ENCODE measurements at regions not wholly inside any gene's neighbourhood (a gene's known extent, or its start where the extent isn't known, plus 50 kb on each side); places are given as distances from the start of the nearest gene placed in this dataset.

DNA sequence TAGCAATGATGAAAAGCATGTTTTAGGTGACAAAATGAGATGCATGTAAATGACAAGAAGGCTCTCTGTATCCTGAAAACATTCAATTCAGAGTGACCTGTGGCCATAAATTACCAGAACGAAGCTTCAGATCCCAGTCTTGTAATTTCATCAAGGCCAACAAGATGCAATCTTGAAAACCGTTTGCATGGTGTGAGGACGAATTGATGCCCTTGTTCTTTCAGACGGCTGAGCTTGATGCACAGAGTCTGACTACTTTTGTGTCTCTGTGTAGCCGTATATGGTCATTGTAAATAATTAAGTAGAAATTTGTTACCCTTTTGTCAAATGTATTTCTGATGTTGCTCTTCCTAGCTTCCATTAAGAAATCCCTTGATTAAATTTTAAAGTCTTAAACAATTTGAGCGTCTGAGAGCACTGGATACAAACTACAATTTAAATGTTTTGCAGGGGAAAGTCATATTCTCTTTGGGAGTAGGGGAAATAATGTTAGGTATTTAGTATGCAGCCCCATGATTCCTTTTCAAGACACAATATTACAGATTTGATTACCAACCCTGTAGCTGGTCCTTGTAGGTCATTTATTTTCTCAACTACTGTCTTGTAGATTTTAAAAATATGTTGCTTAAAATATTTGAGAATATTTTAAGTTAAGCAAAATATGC, 125.8 kb upstream of the PCDH9 start:
- no peak for TF ChIP-seq EZH2 (IDR thresholded peaks at IDR 0.05; ENCODE audit: insufficient read depth, poor library complexity, severe bottlenecking)
- TF ChIP-seq EZH2phosphoT487 (IDR thresholded peaks at IDR 0.05; ENCODE audit: insufficient read depth, low read depth), result no peak

All from GM23248 (cell line).